ENCODE measurements at regions not wholly inside any gene's neighbourhood (a gene's known extent, or its start where the extent isn't known, plus 50 kb on each side); places are given as distances from the start of the nearest gene placed in this dataset.

DNA sequence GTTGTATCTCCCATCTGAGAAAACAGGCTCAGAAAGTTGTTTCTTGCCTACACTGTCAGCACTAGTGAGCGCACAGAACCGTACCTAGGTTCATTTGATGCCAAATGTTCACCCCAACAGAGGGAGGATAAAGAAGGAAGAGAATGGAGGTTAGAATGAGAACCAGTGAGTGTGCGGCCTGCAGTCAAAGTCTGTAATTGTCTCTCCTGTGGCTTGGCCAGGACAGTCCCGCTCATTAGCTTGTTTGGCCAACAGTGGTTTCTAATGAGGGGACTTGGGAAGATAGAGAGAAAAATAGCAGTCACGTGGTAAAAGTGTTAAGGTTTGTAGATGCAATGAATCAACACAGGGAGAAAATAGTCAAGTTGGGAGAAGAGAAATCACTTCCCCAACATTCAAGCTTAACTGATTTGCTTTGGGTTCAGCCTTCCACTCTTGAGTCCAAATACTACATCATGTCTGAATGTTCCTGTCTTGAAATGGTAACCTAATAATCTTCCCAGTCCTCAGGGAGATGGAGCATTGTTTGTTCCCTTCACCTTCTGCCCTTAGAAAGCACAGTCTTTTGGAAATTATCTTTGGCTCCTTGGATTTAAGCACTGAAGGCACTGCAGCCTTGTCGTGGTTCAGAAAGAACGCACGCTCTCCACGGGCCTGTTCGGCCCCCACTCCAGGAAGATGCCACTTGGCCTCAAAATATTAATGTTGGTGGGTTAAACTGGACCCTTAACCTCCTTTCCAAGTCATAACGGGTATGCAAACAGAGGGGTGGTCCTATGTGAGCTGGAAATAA is 360.4 kb upstream of the ZNF32 start:
- Histone ChIP-seq H3K27me3 (ENCODE audit: insufficient read depth) (no peaks in the 10 kb centered on the region), H3K79me2 (ENCODE audit: insufficient read depth) (no peaks in the 10 kb centered on the region), H2AFZ (ENCODE audit: low read depth) (no peak overlapping the region), H3K4me2 (no peak overlapping the region), H3K4me1 (ENCODE audit: control insufficient read depth in 1 of 2, insufficient read depth in 2 of 2, low read depth in 1 of 2, low read length in 1 of 2) (peaks cover 0 to 18% of the 10 kb centered on the region in 2 experiments; a peak in 2 of 4 replicates), H4K20me1 (ENCODE audit: insufficient read depth) (no peaks in the 10 kb centered on the region), H3K36me3 (replicated peaks in 1 of 2; ENCODE audit: control insufficient read depth in 1 of 2, insufficient read depth in 2 of 2, low read length in 1 of 2) (no peaks in the 10 kb centered on the region), H3K9me2 (no peaks in the 10 kb centered on the region), H3K9me3 (no peaks in the 10 kb centered on the region), H3F3A (replicated peaks; ENCODE audit: insufficient read depth) (no peaks in the 10 kb centered on the region), H3K27ac (ENCODE audit: low read depth in 2 of 2, low read length in 1 of 2) (no peak overlapping the region), H3K9ac (no peak overlapping the region), H3K4me3 (ENCODE audit: low read depth in 2 of 2, low read length in 1 of 2) (no peak overlapping the region)
- DNase-seq: no peak
- WGBS (ENCODE audit: low lambda C conversion rate): 49% methylated on average over 11 of the region's 11 CpGs
- CTCF ChIA-PET: no interaction called here
- no peak for TF ChIP-seq SMC3 (IDR thresholded peaks at IDR 0.05; ENCODE audit: low read depth, low read length)
- TF ChIP-seq POLR2AphosphoS5 (IDR thresholded peaks at IDR 0.05; ENCODE audit: low read depth, low read length): no peak
- TF ChIP-seq, protein P1, sequence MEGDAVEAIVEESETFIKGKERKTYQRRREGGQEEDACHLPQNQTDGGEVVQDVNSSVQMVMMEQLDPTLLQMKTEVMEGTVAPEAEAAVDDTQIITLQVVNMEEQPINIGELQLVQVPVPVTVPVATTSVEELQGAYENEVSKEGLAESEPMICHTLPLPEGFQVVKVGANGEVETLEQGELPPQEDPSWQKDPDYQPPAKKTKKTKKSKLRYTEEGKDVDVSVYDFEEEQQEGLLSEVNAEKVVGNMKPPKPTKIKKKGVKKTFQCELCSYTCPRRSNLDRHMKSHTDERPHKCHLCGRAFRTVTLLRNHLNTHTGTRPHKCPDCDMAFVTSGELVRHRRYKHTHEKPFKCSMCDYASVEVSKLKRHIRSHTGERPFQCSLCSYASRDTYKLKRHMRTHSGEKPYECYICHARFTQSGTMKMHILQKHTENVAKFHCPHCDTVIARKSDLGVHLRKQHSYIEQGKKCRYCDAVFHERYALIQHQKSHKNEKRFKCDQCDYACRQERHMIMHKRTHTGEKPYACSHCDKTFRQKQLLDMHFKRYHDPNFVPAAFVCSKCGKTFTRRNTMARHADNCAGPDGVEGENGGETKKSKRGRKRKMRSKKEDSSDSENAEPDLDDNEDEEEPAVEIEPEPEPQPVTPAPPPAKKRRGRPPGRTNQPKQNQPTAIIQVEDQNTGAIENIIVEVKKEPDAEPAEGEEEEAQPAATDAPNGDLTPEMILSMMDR (IDR thresholded peaks at IDR 0.05): no peak
- TF ChIP-seq GABPA (IDR thresholded peaks at IDR 0.05; ENCODE audit: low read depth): no peak
- no peak for TF ChIP-seq RCOR1 (IDR thresholded peaks at IDR 0.05; ENCODE audit: low read length)
- no peak for TF ChIP-seq TCF12 (IDR thresholded peaks at IDR 0.05)
- no peak for TF ChIP-seq EZH2phosphoT487 (IDR thresholded peaks at IDR 0.05; ENCODE audit: borderline replicate concordance, low read depth)
- TF ChIP-seq NRF1 (IDR thresholded peaks at IDR 0.05; ENCODE audit: low read depth, low read length): no peak
- TF ChIP-seq NFIC (IDR thresholded peaks at IDR 0.05; ENCODE audit: borderline replicate concordance): no peak
- no peak for TF ChIP-seq RAD21 (IDR thresholded peaks at IDR 0.05; ENCODE audit: low read length)
- TF ChIP-seq ELF1 (IDR thresholded peaks at IDR 0.05): no peak
- POLR2A ChIA-PET: no interaction called here

DNA sequence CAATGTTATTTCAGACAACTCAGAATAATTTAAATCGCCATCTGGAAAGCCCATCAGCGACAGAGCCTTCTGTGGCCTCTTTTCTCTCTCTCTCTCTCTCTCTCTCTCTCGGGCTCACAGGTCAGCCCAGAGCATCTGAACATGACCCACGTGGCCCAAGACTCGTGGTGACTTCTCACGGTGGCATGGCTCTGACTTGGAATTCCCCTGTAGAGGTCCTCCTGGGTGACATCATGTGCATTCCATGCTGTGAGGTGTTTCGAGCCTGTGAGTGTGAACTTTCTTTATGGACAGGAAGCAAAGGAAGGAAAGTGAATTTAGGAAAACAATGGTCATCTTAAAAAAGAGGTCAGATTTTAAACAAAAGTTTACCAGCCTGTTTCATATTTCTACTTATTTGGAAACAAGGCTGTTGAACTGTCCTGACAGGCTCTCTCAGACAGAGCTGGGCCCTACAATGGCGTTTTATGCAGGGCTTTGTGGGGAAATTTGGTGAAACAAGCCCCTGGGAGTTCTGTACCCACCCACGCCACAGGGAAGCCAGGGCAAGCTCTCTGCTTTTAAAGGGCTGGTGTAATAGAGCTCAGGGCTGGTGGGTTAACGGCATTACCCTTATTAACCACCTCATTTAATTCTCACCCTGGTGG is 359.7 kb upstream of the ZNF32 start:
- CTCF ChIA-PET: no interaction called here
- WGBS (ENCODE audit: low lambda C conversion rate): 35% methylated on average over 10 of the region's 10 CpGs

More for the DNA sequence above, 359.7 kb upstream of the ZNF32 start:
- H3F3A ChIP-seq (replicated peaks; ENCODE audit: insufficient read depth): no peaks in the 10 kb centered on the region
- no peaks in the 10 kb centered on the region for H4K20me1 ChIP-seq (ENCODE audit: insufficient read depth)
- POLR2A ChIA-PET: no interaction called here
- no peak overlapping the region for H3K27ac ChIP-seq (ENCODE audit: low read depth in 2 of 2, low read length in 1 of 2)
- no peak overlapping the region for H3K4me3 ChIP-seq (ENCODE audit: low read depth in 2 of 2, low read length in 1 of 2)
- no peak overlapping the region for H2AFZ ChIP-seq (ENCODE audit: low read depth)
- no peaks in the 10 kb centered on the region for H3K36me3 ChIP-seq (replicated peaks in 1 of 2; ENCODE audit: control insufficient read depth in 1 of 2, insufficient read depth in 2 of 2, low read length in 1 of 2)
- TF ChIP-seq FOXM1 (IDR thresholded peaks at IDR 0.05; ENCODE audit: low read depth) (no peak), TEAD4 (IDR thresholded peaks at IDR 0.05; ENCODE audit: borderline replicate concordance, insufficient read depth) (no peak), RAD21 (IDR thresholded peaks at IDR 0.05; ENCODE audit: low read length) (no peak), EP300 (IDR thresholded peaks at IDR 0.05; ENCODE audit: borderline replicate concordance in 1 of 2, low read depth in 1 of 2, low read length in 1 of 2) (no peak), SMC3 (IDR thresholded peaks at IDR 0.05; ENCODE audit: low read depth, low read length) (no peak), TAF1 (IDR thresholded peaks at IDR 0.05; ENCODE audit: borderline replicate concordance, low read depth, low read length) (no peak), JUND (IDR thresholded peaks at IDR 0.05) (no peak), MXI1 (IDR thresholded peaks at IDR 0.05; ENCODE audit: low read depth, low read length) (no peak), MEF2A (IDR thresholded peaks at IDR 0.05; ENCODE audit: borderline replicate concordance, low read depth) (no peak), GABPA (IDR thresholded peaks at IDR 0.05; ENCODE audit: low read depth) (no peak), NFIC (IDR thresholded peaks at IDR 0.05; ENCODE audit: borderline replicate concordance) (no peak), ELF1 (IDR thresholded peaks at IDR 0.05) (no peak), RFX5 (IDR thresholded peaks at IDR 0.05; ENCODE audit: low read length) (no peak)
- TF ChIP-seq, protein P2, sequence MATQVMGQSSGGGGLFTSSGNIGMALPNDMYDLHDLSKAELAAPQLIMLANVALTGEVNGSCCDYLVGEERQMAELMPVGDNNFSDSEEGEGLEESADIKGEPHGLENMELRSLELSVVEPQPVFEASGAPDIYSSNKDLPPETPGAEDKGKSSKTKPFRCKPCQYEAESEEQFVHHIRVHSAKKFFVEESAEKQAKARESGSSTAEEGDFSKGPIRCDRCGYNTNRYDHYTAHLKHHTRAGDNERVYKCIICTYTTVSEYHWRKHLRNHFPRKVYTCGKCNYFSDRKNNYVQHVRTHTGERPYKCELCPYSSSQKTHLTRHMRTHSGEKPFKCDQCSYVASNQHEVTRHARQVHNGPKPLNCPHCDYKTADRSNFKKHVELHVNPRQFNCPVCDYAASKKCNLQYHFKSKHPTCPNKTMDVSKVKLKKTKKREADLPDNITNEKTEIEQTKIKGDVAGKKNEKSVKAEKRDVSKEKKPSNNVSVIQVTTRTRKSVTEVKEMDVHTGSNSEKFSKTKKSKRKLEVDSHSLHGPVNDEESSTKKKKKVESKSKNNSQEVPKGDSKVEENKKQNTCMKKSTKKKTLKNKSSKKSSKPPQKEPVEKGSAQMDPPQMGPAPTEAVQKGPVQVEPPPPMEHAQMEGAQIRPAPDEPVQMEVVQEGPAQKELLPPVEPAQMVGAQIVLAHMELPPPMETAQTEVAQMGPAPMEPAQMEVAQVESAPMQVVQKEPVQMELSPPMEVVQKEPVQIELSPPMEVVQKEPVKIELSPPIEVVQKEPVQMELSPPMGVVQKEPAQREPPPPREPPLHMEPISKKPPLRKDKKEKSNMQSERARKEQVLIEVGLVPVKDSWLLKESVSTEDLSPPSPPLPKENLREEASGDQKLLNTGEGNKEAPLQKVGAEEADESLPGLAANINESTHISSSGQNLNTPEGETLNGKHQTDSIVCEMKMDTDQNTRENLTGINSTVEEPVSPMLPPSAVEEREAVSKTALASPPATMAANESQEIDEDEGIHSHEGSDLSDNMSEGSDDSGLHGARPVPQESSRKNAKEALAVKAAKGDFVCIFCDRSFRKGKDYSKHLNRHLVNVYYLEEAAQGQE (IDR thresholded peaks at IDR 0.05; ENCODE audit: low read depth, low read length): no peak
- no peak overlapping the region for H3K4me2 ChIP-seq
- peaks cover 0 to 18% of the 10 kb centered on the region in 2 experiments; a peak in 2 of 4 replicates for H3K4me1 ChIP-seq (ENCODE audit: control insufficient read depth in 1 of 2, insufficient read depth in 2 of 2, low read depth in 1 of 2, low read length in 1 of 2)
- H3K9me3 ChIP-seq: no peaks in the 10 kb centered on the region
- no peaks in the 10 kb centered on the region for H3K27me3 ChIP-seq (ENCODE audit: insufficient read depth)
- no peak for DNase-seq
- H3K9me2 ChIP-seq: no peaks in the 10 kb centered on the region
- H3K9ac ChIP-seq: no peak overlapping the region
- no peaks in the 10 kb centered on the region for H3K79me2 ChIP-seq (ENCODE audit: insufficient read depth)
